NCI-H1048 (cell line): ENCODE measurements at regions not wholly inside any gene's neighbourhood (a gene's known extent, or its start where the extent isn't known, plus 50 kb on each side); places are given as distances from the start of the nearest gene placed in this dataset.
"Not testable (repeated sequence)": the region's sequence is repeated elsewhere in the genome, so short reads cannot be mapped to it uniquely, and the experiment has no call there.

Source experiments
- DNase-seq: peaks from one replicate; lab custom pipeline; 2025; lab: John Stamatoyannopoulos, UW

GRCh38 chr3:59191651-59192050 lies 141.8 kb upstream of the CFAP20DC start:
- DNase-seq, result no peak

- DNase-seq, result no peak
These were observed 140.1 kb upstream of the CFAP20DC start for GRCh38 chr3:59189939-59190338.

- no peak for DNase-seq
These were observed 139.7 kb upstream of the CFAP20DC start for GRCh38 chr3:59189526-59189925.

GRCh38 chr3:59186725-59187124 lies 136.9 kb upstream of the CFAP20DC start:
- no peak for DNase-seq

- DNase-seq, result no peak
These were observed 136.0 kb upstream of the CFAP20DC start for GRCh38 chr3:59185591-59186369.

- no peak for DNase-seq
These were observed 130.2 kb upstream of the CFAP20DC start for GRCh38 chr3:59180006-59180405.

- no peak for DNase-seq
These were observed 128.9 kb upstream of the CFAP20DC start for GRCh38 chr3:59178698-59179097.

- DNase-seq, result no peak
These were observed 121.7 kb upstream of the CFAP20DC start for GRCh38 chr3:59171491-59171890.

- not testable (repeated sequence) for DNase-seq
These were observed 120.3 kb upstream of the CFAP20DC start for GRCh38 chr3:59170166-59170565.

GRCh38 chr3:59167756-59168155 lies 117.9 kb upstream of the CFAP20DC start:
- DNase-seq, result no peak

GRCh38 chr3:59163953-59164352 lies 114.1 kb upstream of the CFAP20DC start:
- no peak for DNase-seq

- DNase-seq, result no peak
These were observed 111.2 kb upstream of the CFAP20DC start for GRCh38 chr3:59161048-59161447.

GRCh38 chr3:59160133-59160746 lies 110.4 kb upstream of the CFAP20DC start:
- DNase-seq, result no peak

GRCh38 chr3:59153648-59154047 lies 103.8 kb upstream of the CFAP20DC start:
- DNase-seq, result no peak

- no peak for DNase-seq
These were observed 103.1 kb upstream of the CFAP20DC start for GRCh38 chr3:59152943-59153342.

- no peak for DNase-seq
These were observed 100.2 kb upstream of the CFAP20DC start for GRCh38 chr3:59150039-59150438.

- no peak for DNase-seq
These were observed 99.3 kb upstream of the CFAP20DC start for GRCh38 chr3:59149166-59149565.

- no peak for DNase-seq
These were observed 93.6 kb upstream of the CFAP20DC start for GRCh38 chr3:59143447-59143846.

GRCh38 chr3:59142556-59142955 lies 92.7 kb upstream of the CFAP20DC start:
- DNase-seq, result no peak

GRCh38 chr3:59138966-59139365 lies 89.1 kb upstream of the CFAP20DC start:
- DNase-seq, result no peak

- DNase-seq, result no peak
These were observed 87.6 kb upstream of the CFAP20DC start for GRCh38 chr3:59137415-59137814.

- DNase-seq, result no peak
These were observed 86.3 kb upstream of the CFAP20DC start for GRCh38 chr3:59136081-59136480.

GRCh38 chr3:59135096-59135495 lies 85.3 kb upstream of the CFAP20DC start:
- no peak for DNase-seq

- DNase-seq, result no peak
These were observed 83.5 kb upstream of the CFAP20DC start for GRCh38 chr3:59133311-59133710.
